Fibroblast of the aortic adventitia (primary cell): ENCODE measurements at regions not wholly inside any gene's neighbourhood (a gene's known extent, or its start where the extent isn't known, plus 50 kb on each side); places are given as distances from the start of the nearest gene placed in this dataset.

Source experiments
- DNase-seq: peaks from one replicate; pipeline ENCODE4 v3.0.0-alpha.2; 2010; ENCODE audit warnings: low read depth
- H3K4me3 ChIP-seq: 2 replicates; pipeline ENCODE4 v1.5.1; 2011; ENCODE audit warnings: low read depth, mild to moderate bottlenecking, control low read depth, low read length, moderate library complexity
- TF ChIP-seq, protein P1 (sequence below): IDR thresholded peaks from 2 replicates; pipeline ENCODE4 v1.5.1; 2011; ENCODE audit warnings: mild to moderate bottlenecking, low read length, control low read depth, inconsistent platforms; ENCODE audit not compliant: insufficient read depth

DNA sequence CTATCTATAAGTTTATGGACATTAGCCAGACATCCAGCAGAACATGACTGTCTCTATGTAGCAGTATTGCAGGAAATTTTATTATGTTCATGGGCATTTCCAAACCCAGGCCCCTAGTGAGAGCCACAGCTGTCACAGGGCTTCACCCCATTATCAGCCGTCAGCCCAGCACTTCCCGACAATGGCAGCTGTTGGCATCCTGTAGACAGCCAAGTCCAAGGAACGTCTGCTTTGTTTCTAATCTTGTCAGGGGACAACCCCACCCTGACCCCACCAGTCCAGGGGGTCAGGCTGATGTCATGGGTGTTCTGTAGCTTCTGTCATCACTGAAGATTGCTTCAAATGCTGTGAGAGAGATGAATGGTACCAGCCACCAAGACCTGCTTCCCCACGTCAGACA lies 565.3 kb upstream of the BRINP1 start:
- no peak overlapping the region for H3K4me3 ChIP-seq
- DNase-seq: no peak
- TF ChIP-seq, protein P1, sequence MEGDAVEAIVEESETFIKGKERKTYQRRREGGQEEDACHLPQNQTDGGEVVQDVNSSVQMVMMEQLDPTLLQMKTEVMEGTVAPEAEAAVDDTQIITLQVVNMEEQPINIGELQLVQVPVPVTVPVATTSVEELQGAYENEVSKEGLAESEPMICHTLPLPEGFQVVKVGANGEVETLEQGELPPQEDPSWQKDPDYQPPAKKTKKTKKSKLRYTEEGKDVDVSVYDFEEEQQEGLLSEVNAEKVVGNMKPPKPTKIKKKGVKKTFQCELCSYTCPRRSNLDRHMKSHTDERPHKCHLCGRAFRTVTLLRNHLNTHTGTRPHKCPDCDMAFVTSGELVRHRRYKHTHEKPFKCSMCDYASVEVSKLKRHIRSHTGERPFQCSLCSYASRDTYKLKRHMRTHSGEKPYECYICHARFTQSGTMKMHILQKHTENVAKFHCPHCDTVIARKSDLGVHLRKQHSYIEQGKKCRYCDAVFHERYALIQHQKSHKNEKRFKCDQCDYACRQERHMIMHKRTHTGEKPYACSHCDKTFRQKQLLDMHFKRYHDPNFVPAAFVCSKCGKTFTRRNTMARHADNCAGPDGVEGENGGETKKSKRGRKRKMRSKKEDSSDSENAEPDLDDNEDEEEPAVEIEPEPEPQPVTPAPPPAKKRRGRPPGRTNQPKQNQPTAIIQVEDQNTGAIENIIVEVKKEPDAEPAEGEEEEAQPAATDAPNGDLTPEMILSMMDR: no peak

- TF ChIP-seq, protein P1: no peak
- no peak for DNase-seq
- no peak overlapping the region for H3K4me3 ChIP-seq
Observed at GRCh38 chr9:119933191-119933590, 564.0 kb upstream of the BRINP1 start.

DNA sequence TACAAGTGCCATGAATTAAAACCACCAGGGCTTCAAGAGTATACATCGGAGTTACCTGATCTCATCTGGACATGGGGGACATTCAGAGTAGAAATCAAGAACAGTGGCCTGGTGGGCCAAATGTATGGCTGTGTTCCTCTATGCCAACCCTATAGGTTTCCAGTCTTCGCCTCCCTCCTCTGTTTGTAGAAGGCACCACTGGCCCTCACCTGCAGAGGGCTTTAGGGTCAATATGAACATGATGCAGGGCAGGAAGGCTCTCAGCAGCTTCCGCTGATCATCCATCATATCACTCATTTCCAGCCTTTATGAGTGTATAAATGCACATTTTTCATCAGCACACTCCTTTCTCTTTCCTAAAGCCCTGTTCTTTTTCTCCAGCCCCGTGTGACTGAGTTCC lies 555.5 kb upstream of the BRINP1 start:
- no peak for DNase-seq
- TF ChIP-seq, protein P1: no peak
- no peak overlapping the region for H3K4me3 ChIP-seq

GRCh38 chr9:119917175-119917574 lies 547.9 kb upstream of the BRINP1 start:
- no peak for DNase-seq
- no peak overlapping the region for H3K4me3 ChIP-seq
- TF ChIP-seq, protein P1: no peak

DNA sequence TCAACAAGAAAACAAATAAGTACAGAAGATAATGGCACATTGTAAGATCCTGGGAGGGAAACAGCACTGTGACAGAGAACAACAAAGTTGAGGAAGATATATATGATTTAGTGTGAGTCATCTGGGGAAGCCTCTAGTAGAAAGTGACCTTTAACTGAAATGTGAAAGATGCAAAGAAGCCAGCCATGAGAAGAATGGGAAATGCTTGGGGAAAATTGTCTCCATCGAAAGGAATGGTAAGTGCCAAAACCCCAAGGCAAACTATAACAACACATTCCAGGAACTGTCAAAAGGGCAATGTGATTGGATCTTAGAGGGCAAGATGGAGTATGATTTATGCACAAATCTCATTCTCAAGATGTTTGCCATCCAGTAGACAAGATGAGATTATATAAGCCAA lies 537.8 kb upstream of the BRINP1 start:
- TF ChIP-seq, protein P1: no peak
- DNase-seq: no peak
- no peak overlapping the region for H3K4me3 ChIP-seq

DNA sequence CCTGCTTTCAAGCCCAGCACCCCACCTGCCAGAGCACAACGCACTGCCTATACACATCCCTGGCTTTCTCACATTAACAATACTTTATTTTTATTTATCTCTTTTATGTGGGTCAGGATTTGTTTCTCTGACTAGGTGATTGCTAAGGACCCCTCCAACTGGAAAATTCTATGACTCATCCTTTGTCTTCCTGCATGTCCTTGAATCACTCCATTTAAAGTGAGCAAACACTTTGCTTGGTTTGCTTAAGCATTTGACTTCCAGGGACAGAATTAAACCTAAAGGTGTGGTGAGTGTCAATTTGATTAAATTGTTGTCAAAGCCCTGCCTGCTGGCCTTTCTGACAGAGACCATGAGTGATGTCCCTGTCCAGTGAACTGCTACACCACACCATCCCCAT lies 536.5 kb upstream of the BRINP1 start:
- TF ChIP-seq, protein P1: no peak
- no peak for DNase-seq

GRCh38 chr9:119903851-119904250 lies 534.6 kb upstream of the BRINP1 start:
- H3K4me3 ChIP-seq: no peak overlapping the region
- TF ChIP-seq, protein P1: no peak
- DNase-seq: no peak

More for the DNA sequence above, 536.5 kb upstream of the BRINP1 start:
- H3K4me3 ChIP-seq: no peak overlapping the region
